HG02885 (cell line): ENCODE measurements at regions not wholly inside any gene's neighbourhood (a gene's known extent, or its start where the extent isn't known, plus 50 kb on each side); places are given as distances from the start of the nearest gene placed in this dataset.

Experiments used
- ATAC-seq: cut with Tn5 transposase; IDR thresholded peaks from one replicate; pipeline ENCODE4 v1.9.1; 2021; ENCODE audit warnings: mild to moderate bottlenecking; ENCODE audit not compliant: unreplicated experiment, poor library complexity

DNA sequence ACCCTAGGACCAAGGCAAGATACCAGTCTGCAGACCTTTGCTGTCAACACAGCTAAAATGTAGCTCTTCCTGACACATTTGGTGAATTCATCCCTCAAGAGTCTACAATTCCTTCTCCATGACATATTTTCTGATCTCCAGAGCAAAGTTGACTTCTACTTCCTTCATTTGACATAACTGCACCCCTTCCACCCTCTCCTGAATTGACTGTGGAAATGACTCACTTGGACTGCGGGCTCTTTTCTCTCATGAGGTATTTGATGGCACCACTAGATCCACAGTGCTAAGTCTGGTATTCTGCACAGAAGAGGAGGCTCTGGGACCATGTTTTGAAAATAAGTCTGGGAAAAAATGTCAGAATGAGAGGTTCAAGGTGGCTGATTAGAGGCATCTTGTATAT is 338.4 kb upstream of the TRPC7 start:
- ATAC-seq, result no peak

DNA sequence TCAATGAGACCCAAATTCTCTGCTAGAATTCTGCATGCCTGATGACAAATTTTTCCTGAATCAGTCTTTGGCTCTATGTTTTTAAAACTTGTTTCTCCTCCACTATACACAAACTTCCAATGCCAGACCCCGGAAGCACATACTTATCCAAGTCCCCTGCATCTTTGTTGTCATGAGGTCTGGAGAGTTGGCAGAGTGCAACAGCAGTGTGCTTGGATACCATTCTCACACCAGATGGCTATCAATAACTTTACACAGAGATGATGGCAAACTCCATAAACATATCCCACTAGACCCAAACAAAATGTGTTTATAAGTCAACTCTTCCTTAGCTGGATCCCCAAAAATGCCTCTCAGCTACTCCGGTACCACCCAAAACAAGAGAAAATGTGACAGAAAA is 337.7 kb upstream of the TRPC7 start:
- no peak for ATAC-seq

- ATAC-seq, result no peak
Observed at GRCh38 chr5:136701191-136701590, 335.8 kb upstream of the TRPC7 start.

DNA sequence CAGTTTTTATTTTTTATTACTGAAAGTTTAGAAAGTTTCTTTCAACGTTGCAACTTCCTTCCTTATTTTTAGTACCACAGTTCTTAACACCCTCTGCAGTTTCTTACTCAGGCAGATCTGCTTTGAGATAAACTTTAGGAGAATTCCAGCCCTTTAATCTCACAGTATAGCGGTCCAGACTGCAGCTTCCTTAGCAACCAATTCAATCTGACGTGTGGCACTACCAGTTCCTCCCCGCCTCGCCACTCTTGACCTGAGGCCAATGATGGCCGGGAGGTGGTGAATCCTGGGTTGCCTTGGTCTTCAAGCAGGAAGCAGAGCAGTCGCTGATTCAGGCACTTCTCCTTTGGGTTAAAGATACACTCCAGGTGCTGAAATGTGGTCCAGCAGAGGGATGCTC is 334.3 kb upstream of the TRPC7 start:
- ATAC-seq, result no peak

DNA sequence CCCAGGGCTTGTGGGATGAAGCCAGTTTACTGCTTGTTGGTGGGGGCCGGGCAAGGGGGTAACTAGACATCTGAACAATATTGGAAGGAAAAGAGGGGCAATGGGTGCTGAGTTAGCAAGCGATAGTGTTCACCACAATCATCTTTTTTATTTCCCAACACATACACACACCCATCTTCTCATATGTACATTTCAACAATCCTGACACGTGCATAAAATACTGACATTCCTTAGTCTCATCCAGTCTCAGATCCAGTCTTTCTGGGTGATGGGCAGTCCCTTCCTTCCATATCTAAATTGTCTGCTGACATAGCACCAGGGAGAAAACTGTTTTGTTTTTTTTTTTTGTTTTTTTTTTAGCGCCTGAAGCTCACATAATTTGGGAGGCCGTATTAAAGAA is 333.6 kb upstream of the TRPC7 start:
- no peak for ATAC-seq

- ATAC-seq, result no peak
Observed at GRCh38 chr5:136694258-136694657, 328.9 kb upstream of the TRPC7 start.

DNA sequence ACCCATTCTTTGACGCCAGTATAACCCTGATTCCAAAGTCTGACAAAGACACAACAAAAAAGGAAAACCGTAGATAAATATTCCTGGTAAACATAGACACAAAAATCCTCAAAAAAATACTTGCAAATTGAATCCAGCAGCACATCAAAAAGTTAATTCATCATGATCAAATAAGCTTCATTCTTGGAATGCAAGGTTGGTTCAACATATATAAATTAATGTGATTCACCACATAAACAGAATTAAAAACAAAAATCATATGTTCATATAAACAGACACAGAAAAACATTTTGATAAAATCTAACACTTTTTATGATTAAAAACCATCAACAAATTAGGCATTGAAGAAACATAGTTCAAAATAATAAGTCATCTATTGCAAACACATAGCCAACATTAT is 324.2 kb upstream of the TRPC7 start:
- no peak for ATAC-seq

DNA sequence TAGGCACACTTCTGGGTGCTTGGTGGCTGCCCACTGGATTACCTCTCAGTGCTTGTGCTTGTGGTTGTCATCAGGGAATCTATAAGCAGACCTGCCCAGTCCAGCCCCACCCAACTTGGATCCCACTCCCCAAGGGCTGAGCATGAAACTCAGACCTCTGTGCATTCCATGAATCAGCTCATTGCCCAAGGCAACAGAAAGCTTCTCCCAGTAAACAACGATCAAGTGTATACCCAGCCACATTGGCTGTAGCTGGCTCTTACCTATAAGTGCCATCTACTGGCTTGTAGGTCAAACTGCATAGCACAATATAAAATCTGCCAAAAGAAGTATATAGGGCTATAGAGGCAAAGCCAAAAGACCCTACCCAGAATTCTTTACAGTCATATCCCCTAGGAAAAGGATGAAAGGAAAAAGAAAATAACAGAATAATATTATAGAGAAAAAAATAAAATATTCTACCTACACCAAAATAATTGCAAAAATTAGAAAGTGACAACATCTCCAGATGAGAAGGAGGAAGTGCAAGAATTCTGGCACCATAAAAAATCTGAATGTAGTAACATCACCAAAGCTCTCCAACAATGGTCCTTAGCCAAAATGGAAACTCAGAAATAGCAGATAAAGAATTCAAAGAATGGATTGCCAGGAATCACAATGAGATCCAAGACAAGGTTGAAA is 321.0 kb upstream of the TRPC7 start:
- ATAC-seq, result no peak

DNA sequence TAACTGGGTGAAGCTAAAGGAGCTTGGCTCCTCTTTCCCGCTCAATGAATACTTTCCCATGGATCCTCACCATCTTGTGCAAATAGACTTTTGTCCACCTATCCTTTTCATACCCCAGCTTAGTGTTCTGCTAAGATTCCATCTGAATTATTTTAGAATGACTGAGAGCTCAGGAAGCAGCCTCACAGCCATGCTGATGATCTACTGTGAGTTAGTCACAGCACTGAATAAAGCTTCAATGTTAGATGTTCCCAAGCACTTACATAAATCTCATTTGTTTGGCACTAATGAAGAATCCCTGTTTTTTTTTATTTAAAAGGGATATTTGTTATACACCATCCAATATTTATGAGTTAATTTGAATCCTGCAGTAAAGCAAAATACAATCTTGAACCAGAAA is 317.6 kb upstream of the TRPC7 start:
- ATAC-seq, result no peak

DNA sequence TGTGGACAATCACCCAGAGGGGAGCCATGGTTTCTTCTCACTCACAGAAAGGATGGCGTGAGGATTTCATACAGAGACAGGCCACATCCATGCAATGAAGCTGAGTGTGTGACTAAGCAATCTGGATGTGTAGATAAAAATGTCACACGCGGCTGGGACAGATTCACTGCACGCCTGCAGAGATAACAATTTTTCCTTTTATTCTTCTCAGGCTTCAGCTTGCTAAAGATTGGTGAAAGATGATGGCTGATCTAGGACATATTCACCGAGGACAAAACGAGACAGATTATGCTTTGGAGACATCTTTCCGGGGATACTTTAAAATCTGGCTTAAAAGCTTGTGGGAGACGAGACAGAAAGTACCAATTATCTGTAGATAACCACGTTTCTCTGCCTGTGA is 313.9 kb upstream of the TRPC7 start:
- ATAC-seq, result no peak

DNA sequence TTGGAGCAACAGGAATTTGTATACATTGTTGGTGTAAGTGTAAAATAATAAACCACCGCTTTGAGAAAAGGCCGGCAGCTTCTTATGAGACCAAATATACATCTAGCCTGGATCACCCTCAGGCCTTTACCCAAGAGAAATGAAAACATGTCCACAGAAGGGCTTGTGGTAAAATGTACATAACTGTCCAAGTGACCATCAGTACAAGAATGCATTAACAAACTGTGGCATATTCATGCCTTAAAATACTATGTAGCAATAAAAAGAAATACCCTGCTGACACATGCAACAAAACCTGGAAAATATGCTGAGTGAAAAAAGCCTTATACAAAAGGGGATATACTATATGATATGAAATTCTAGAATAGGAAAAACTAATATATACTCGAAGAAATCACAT is 311.9 kb upstream of the TRPC7 start:
- ATAC-seq, result no peak

DNA sequence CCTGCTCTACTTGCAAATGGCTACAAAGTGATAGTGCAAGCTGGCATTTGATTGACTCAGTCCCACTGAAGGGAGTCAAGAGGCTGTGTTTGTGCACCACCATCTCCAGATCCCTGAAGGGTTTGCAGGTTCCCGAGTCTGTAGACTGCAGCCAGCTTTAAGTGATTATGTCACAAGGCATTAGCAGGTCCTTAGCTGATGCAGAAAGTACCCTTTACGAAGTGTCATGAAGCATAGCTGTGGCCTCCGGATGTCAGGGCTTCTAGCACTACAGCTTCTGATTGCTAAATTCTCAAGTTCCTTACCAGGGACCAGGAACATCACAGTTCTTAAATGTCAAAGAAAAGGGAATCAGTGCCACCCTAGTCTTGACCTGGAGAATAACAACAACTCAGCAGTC is 311.3 kb upstream of the TRPC7 start:
- ATAC-seq, result no peak

- ATAC-seq, result no peak
Observed at GRCh38 chr5:136675769-136676168, 310.4 kb upstream of the TRPC7 start.

DNA sequence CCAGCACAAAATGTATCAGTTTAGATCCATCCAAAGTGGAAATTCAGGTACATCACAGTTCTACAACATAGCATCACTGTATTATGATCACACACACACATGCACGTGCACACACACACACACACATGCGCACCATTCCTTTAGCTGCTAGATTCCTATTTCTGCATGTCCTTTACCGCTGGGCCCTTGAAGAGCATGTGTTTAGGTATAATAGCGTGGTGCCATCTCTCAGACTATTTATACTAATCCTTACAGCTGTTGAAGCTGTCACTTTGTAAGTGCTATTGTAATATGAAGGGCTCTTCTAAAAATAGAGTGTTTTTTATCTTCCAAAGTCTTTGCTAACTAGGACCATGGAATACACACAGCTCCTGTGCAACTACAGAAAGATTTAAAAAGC is 308.8 kb upstream of the TRPC7 start:
- ATAC-seq, result no peak

DNA sequence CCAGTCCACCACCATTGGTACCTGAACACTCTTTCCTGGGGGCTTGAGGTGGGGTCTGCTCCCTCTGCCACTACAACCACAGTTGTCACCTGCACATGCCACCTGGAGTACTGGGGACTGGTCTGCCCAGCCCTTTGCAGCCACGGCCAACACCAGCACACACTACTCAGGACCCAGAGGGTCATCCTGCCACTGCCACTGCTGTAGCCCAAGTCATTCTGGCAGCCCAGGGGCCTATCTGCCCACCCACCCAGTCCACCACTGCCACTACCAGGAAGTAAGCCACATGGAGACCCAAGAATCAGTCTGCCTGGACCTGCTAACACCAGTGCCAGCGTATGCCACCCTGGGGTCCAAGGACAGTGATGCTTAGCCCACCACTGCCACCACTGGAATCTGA is 302.4 kb upstream of the TRPC7 start:
- no peak for ATAC-seq

GRCh38 chr5:136666970-136667620 is 301.8 kb upstream of the TRPC7 start:
- no peak for ATAC-seq

- ATAC-seq, result no peak
Observed at GRCh38 chr5:136665331-136665730, 300.0 kb upstream of the TRPC7 start.

GRCh38 chr5:136661026-136661425 is 295.7 kb upstream of the TRPC7 start:
- ATAC-seq, result no peak

DNA sequence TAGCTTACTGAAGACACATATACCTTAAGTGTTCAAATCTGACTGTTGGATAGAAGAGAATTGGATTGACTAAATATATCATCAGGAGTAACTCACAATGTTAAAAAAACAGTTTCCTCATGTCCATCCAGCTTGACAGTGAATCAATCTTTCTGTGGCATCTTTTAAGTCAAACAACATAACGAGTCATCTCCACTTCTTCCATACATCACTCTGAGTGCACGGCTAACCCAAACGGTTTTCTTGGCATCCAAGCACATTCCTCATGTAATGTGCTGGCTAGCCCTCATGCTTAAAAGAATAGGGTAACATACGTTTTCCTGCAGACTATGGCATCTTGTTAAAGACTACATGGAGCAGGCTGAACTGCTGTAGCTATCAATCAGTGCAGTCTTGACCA is 291.5 kb upstream of the TRPC7 start:
- no peak for ATAC-seq

DNA sequence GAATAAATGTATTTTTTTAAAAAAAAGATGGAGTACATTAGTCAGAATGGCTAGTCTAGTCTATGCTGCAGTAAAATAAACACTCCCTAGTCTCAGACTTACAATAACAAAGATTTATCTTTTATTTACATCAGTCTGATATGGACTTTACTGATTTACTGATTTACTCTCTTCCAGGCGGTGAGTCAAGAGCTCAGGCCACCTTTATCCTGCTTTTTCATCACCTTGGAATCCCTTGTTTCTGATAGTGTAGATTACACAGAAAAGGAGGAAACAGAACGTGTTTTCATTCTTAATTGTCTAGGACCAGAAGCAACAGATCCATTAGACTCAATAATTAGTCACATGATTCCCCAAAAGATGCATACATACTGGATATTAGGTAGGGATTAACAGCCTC is 290.1 kb upstream of the TRPC7 start:
- ATAC-seq, result no peak

DNA sequence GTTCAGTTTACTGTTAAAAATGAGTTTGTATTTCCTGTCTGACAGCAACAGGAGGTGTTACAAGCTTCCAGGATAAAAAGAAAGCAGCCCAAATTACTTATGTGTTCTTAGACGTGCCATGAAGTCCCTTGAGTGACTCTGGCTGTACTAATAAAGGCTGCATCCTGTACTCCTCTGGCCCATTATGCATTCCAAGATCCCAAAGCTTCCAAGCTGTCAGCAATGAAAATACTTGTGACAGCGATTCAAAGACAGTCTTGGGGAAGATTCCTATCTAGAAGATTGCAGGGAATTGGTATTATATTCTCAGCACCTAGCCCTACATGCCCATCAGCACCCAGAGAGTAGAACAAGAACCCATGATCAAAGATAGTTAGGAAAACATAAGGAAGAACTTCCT is 281.6 kb upstream of the TRPC7 start:
- no peak for ATAC-seq

DNA sequence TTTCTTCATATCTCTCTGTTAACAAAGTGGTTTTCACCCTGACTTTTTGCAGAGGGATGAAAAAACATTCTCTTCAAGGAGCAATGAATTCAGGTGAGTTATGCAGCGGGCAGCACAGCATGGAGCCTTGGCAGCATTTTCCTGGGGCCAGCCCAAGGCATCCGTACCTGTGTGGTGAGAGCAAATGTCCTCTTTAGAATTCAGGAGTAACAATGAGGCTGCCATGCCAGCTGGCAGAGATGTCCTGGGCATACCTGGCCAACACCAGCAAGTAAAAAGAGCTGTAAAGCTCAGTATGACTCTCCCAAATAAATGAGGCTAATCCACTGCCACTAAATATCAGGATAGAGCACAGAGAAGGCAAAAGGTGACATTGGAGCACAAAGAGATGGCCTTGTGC is 277.6 kb upstream of the TRPC7 start:
- no peak for ATAC-seq
